ENCODE measurements at regions not wholly inside any gene's neighbourhood (a gene's known extent, or its start where the extent isn't known, plus 50 kb on each side); places are given as distances from the start of the nearest gene placed in this dataset.

GRCh38 chr9:7601739-7602138, 197.8 kb downstream of the DMAC1 start:
- no peak for TF ChIP-seq CTCF (IDR thresholded peaks at IDR 0.05)

DNA sequence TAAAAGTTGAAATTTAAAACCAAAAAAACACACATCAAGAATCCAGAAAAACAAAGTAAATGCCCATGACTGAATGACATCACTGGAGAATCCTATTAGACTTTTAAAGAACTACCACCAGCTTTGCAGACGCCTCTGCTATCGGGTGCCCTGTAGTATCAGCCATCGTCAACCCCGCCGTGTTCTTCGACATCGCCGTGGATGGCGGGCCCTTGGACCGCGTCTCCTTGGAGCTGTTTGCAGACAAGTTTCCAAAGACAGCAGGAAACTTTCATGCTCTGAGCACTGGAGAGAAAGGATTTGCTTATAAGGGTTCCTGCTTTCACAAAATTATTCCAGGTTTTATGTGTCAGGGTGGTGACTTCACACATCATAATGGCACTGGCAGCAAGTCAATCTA, 201.9 kb downstream of the DMAC1 start:
- ATAC-seq (no peak), DNase-seq (no peak)
- Histone ChIP-seq H3K9me3 (no peaks in the 10 kb centered on the region), H3K4me1 (no peaks in the 10 kb centered on the region), H3K27ac (no peak overlapping the region), H3K36me3 (no peaks in the 10 kb centered on the region), H3K27me3 (no peaks in the 10 kb centered on the region), H3K4me3 (no peak overlapping the region)
- no peak for TF ChIP-seq CTCF (IDR thresholded peaks at IDR 0.05)
- intact Hi-C loops (cut with DNase I): no loop called here

More at GRCh38 chr9:7601739-7602138, 197.8 kb downstream of the DMAC1 start:
- intact Hi-C loops (cut with DNase I): no loop called here
- Histone ChIP-seq H3K36me3 (no peaks in the 10 kb centered on the region), H3K27me3 (no peaks in the 10 kb centered on the region), H3K9me3 (no peaks in the 10 kb centered on the region), H3K4me1 (no peaks in the 10 kb centered on the region), H3K27ac (no peak overlapping the region), H3K4me3 (no peak overlapping the region)
- no peak for ATAC-seq
- no peak for DNase-seq

- Histone ChIP-seq H3K27ac (no peak overlapping the region), H3K27me3 (no peaks in the 10 kb centered on the region), H3K4me3 (no peak overlapping the region), H3K36me3 (no peaks in the 10 kb centered on the region), H3K9me3 (no peaks in the 10 kb centered on the region), H3K4me1 (no peaks in the 10 kb centered on the region)
- TF ChIP-seq CTCF (IDR thresholded peaks at IDR 0.05): no peak
- ATAC-seq (no peak), DNase-seq (no peak)
- intact Hi-C loops (cut with DNase I): no loop called here
These were observed 207.0 kb downstream of the DMAC1 start for GRCh38 chr9:7592321-7593316.

DNA sequence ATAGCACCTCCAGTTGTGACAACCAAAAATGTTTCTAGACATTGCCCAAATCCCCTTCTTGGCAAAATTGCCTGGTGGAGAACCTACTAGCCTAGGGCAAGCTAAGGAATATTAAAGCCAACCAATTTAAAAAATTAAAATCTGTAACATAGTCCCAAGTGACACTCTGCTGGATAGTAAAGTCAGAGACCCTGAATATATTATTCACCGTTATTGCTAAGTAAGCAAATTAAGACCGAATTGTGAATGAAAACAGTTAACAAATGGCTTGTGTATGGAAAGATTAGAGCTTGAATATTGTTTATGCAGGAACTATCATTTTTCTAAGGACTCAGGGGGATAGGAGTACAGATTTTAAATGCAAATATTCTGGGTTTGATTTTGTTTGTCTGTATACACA, 208.1 kb downstream of the DMAC1 start:
- no peak for ATAC-seq
- Histone ChIP-seq H3K36me3 (no peaks in the 10 kb centered on the region), H3K9me3 (no peaks in the 10 kb centered on the region), H3K4me3 (no peak overlapping the region), H3K27me3 (no peaks in the 10 kb centered on the region), H3K27ac (no peak overlapping the region), H3K4me1 (no peaks in the 10 kb centered on the region)
- TF ChIP-seq CTCF (IDR thresholded peaks at IDR 0.05): no peak
- no peak for DNase-seq
- intact Hi-C loops (cut with DNase I): no loop called here

GRCh38 chr9:7580568-7580967, 219.0 kb downstream of the DMAC1 start:
- no peak for TF ChIP-seq CTCF (IDR thresholded peaks at IDR 0.05)
- H3K4me1 ChIP-seq: no peaks in the 10 kb centered on the region
- no peaks in the 10 kb centered on the region for H3K36me3 ChIP-seq
- H3K27ac ChIP-seq: no peak overlapping the region
- ATAC-seq (no peak), DNase-seq (no peak)
- intact Hi-C loops (cut with DNase I): no loop called here
- H3K27me3 ChIP-seq: no peaks in the 10 kb centered on the region
- no peaks in the 10 kb centered on the region for H3K9me3 ChIP-seq
- no peak overlapping the region for H3K4me3 ChIP-seq
